Limb (tissue), 2 donors: ENCODE measurements at regions not wholly inside any gene's neighbourhood (a gene's known extent, or its start where the extent isn't known, plus 50 kb on each side); places are given as distances from the start of the nearest gene placed in this dataset.
A peak's percentile ranks its signal among the peaks of the same experiment; 100 is the strongest.
"Not testable (repeated sequence)": the region's sequence is repeated elsewhere in the genome, so short reads cannot be mapped to it uniquely, and the experiment has no call there.

Experiments
- DNase-seq, 2 donors: peaks; one replicate each; pipeline ENCODE4 v3.0.0-alpha.2; 2016; ENCODE audit errors: extremely low spot score in 2 of 2

DNA sequence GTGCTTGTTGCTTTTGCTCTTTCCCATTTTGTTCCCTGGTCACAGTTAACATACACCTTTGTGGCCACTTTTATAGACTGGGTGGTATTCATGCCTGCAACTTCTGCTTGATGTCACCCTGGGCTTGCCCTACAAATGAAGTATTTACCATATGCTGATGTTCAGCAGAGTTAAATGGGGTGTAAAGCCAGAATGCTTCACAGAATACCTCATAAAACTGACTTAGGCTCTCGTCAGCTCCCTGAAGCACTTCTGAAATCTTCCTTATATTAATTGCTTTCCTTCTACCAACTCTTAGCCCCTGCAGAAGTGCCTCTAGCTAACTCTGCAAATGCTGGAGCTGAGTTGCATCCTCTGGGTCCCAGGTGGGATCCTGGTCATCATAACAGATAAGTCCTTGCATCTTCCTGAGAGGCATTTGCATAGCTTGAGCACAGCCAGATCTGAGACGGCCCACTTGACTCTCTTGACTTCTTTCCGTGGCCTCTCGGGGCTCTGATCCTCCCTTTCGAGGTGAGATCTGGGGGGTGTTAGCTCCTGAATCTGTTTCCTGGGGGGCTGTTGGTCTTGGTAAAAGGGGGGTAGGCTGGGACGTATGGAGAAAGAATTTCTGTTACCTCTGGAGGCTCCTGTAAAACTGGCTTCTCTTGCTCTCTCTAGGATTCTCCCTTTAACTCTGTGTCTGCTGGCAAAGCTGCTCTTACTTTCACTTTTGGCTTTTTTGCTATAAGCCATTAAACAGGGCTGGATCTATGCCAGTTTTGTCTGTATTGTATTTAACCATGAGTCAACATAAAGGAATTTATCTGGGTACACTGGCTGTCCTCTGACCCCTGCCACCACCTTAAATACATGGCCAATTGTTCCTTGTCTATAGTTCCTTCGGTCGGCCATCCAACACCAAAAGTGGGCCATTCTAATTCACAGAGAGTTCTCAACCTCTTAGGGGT, 223.0 kb upstream of the SYNCRIP start:
- peak in 1 of 2 donors; percentile 11 for DNase-seq

DNA sequence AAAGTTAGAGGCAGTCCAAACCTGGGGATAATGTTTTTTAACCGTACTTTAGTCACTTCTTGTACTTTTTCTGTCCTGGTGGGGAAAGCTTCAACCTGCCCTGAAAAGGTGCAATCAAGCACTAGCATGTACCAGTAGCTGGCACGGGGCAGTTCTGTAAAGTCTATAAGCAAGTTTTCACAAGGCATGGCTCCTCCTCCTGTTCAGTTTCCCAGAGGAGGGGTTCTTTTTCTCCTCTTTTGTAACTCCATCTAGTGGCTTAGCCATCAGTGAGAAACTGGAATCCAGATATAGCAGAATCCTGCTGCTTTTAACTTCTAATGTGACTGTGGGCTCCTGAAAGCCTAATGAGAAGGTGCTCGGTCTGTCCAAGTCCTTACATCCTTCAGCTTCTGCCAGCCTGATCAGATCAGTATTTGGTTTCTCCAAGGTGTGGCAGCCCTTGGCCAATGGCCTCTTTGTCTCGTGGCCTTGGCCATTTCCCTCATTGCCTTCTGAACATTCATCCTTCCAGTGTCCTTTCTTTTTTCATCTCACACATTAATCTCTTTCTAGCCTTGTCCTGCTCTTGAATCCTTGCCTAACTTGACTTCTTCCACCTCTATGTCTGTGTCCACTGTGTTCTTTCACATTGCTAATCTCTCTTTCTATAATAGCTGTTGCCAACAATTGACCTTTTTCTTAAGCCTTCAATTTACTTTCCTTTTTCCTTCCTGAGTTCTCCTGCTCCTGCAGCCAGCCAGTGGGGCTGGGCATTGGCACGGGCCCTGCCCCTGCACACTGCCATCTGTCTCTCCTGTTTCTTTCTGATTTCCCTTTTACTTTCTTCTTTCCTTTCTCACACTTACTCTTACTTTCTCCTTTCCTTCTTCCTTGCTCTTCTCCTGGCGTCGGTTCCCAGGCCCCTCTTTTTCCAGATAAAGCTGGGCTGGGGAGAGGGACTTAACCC, 222.0 kb upstream of the SYNCRIP start:
- DNase-seq = no peak

GRCh38 chr6:85856235-85856634, 213.5 kb upstream of the SYNCRIP start:
- DNase-seq = no peak

DNA sequence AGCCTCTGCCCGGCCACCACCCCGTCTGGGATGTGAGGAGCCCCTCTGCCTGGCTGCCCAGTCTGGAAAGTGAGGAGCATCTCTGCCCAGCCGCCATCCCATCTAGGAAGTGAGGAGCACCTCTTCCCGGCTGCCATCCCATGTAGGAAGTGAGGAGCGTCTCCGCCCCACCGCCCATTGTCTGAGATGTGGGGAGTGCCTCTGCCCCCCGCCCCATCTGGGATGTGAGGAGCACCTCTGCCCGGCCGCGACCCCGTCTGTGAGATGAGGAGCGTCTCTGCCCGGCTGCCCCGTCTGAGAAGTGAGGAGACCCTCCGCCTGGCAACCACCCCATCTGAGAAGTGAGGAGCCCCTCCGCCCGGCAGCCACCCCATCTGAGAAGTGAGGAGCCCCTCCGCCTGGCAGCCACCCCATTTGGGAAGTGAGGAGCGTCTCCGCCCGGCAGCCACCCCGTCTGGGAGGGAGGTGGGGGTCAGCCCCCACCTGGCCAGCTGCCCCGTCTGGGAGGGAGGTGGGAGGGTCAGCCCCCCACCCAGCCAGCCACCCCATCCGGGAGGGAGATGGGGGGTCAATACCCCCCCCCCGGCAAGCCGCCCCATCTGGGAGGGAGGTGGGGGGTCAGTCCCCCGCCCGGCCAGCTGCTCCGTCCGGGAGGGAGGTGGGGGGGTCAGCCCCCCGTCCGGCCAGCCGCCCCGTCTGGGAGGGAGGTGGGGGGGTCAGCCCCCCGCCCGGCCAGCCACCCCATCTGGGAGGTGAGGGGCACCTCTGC, 195.8 kb upstream of the SYNCRIP start:
- DNase-seq = not testable (repeated sequence)

- DNase-seq = no peak
Measured at GRCh38 chr6:85828973-85829372, 186.3 kb upstream of the SYNCRIP start.

- DNase-seq = no peak
Measured at GRCh38 chr6:85826997-85827396, 184.3 kb upstream of the SYNCRIP start.

DNA sequence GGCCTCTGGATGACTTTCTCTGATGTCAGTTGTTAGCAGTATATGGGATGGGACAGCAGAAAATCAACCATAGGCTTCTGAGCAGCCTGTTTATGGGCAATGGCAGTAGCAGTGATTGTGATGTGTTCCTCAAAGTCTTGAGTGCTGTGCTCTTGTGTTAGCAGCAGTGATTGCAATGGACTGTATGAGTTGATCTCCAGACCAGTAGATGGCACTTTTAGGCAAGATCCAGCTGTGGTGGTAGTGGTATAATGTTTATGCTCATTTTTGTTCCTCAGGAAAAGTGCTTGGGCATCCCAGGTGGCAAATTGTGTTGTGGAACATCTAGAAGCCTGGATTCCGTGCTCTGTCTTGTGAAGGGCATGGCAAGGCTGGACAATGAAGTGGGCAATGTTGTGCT, 181.6 kb upstream of the SYNCRIP start:
- no peak for DNase-seq

- no peak for DNase-seq
Measured at GRCh38 chr6:85810558-85810957, 167.9 kb upstream of the SYNCRIP start.

- DNase-seq = no peak
Measured at GRCh38 chr6:85803721-85804120, 161.0 kb upstream of the SYNCRIP start.

DNA sequence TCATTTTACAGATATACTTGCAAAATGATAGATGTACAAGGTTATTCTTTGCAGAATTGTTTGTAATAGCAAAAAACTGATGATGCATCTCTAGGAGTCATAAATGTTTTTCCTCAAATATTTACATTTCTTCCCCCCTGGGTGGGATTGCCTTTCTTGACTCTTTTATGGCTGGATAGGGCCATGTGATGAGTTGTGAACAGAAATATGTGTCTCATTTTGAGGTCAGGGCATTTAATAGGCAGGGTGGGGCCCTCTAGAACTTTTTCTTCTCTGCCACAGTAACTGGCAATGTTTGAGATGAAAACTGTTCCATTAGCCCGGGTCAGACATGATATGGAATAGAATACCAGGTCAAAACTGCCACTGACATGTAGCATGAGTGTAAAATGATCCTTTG, 159.5 kb upstream of the SYNCRIP start:
- DNase-seq = no peak

DNA sequence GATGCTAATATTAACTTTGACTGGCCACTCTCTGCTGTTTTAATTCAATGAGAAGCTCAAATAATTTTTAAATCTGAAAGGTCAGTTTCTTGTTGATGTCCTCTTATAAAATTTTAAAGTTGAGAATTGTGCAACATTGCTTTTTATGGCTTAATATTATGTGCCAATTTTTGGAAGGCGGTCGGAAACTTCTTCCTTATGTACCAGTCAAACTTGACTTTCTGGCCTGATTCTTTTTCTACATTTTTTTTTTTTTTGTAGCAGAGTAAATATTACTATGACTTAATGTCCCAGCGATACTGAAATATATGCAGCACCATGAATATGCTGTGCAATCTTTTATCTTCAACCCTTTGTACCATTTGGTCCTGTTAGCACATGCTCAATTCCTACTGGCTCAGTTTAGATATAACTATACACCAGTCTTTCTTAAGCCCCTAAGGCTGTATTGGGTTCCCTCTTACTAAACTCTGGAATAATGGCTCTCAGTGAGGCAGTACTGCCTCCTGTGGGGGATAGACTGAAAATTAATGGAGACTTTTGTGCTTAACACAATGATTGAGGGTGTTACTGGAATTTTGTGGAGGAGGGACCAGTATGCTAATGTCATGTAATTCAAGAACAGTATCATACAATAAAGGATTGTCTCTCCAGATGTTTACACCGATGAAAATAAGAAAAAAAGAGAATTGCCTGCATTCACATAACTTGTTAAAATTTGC, 156.4 kb upstream of the SYNCRIP start:
- DNase-seq = no peak

GRCh38 chr6:85797993-85798392, 155.3 kb upstream of the SYNCRIP start:
- no peak for DNase-seq

DNA sequence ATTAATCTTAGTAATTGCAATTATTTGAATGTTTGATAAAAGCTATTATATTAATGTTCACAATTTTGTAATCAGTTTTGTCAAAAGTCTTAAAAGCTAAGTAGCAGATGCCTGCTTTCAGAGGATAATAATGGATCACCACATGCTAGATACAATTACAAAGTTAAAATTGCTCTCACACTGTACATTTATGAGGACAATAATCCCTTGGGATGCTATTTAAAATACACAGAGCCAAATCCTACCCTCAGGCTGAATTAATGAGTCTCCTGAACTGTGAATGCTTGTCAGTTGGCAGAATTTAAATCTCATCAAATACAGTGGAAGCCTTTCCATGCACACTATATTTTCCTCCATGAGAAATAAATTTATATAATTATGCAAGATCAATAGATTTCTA, 153.3 kb upstream of the SYNCRIP start:
- DNase-seq = no peak

- DNase-seq = no peak
Measured at GRCh38 chr6:85792254-85792653, 149.6 kb upstream of the SYNCRIP start.

DNA sequence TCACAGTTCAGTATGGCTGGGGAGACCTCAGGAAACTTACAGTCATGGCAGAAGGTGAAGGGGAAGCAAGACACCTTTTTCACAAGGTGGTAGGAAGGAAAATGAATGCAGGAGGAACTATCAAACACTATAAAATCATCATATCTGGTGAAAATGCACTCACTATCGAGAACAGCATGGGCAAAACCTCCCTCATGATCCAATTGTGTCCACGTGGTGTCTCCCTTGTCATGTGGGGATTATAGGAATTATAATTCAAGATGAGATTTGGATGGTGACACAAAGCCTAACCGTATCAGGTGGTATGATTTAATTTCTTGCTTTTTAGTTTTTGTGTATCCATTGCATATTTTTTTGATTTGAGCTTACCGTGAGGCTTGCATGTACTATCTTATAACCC, 133.2 kb upstream of the SYNCRIP start:
- DNase-seq = no peak

DNA sequence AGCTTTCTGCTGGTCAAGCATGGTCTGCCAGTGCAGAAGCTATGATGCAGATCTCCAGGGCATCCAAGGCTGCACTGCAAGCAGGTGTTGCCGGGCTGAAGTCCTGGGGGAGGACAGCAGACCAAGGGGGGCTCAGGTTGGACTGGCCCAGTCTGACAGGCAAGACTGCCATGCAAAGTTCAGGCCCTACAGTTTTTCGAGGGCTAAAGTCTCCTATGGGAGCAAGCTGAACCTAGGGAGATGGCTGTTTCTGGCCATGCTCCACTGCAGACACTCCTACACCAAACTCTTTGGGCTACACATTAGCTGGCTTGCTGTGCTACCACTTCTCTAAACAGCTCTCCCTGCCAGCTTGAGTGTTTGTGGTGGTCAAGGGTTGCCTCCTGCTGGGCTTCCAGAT, 130.0 kb upstream of the SYNCRIP start:
- DNase-seq = no peak

- no peak for DNase-seq
Measured at GRCh38 chr6:85771925-85772430, 129.3 kb upstream of the SYNCRIP start.

- DNase-seq = no peak
Measured at GRCh38 chr6:85771455-85771854, 128.8 kb upstream of the SYNCRIP start.

DNA sequence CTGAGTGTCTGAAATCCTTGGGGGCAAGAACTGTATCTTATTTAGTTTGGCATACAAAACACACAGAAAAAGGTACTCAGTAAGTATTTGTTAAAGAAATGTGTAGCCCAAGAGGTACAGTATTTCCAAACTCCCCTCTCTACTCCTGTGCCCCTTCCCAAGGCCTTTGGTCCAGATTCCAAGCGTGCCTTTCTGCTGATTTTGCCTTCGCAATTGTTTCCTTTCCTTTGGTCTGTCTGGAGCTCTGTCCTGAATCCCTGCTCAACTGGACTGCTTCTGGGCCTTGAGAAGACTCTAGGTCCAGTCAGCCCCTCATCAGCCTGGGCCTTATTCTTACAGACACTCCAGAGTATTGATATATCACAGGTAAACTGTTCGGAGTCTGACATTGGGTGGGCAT, 122.2 kb upstream of the SYNCRIP start:
- no peak for DNase-seq

DNA sequence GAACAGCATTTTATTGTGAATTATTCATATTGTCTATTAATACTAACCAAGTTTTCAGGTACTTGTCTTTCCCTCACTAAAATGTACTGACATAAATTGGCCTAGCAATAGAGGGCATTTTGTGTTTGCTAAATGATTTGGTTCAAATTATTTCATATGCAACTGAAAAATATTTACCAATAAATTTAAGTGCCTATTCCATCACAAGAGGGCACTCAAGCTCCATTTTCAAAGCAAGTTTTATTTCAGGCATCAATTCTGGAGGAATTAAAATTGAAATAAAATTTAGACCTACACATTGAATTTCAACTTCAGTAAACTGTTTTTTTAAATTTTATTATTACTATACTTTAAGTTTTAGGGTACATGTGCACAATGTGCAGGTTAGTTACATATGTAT, 114.3 kb upstream of the SYNCRIP start:
- no peak for DNase-seq

- DNase-seq = no peak
Measured at GRCh38 chr6:85754894-85755293, 112.2 kb upstream of the SYNCRIP start.
